ENCODE measurements at regions not wholly inside any gene's neighbourhood (a gene's known extent, or its start where the extent isn't known, plus 50 kb on each side); places are given as distances from the start of the nearest gene placed in this dataset.
"Not testable (repeated sequence)": the region's sequence is repeated elsewhere in the genome, so short reads cannot be mapped to it uniquely, and the experiment has no call there.

DNA sequence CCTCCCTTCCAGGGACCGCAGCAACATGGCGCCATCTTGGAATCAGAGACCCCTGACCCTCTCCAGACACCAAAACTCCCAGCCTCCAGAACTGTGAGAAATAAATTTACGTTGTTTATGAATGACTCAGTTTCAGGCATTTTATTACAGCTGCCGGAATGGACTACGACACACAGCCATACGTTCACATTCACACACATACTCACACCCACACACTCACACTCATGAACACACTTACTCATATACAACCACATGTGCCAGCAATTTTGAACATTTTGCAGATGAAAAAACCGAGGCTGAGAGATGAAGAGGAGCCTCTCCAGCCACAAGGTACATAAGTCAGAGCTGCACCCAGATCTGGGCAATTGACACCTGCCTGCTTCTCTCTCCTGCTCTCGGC lies 151.0 kb upstream of the RAB4A start:
- DNase-seq, result no peak

DNA sequence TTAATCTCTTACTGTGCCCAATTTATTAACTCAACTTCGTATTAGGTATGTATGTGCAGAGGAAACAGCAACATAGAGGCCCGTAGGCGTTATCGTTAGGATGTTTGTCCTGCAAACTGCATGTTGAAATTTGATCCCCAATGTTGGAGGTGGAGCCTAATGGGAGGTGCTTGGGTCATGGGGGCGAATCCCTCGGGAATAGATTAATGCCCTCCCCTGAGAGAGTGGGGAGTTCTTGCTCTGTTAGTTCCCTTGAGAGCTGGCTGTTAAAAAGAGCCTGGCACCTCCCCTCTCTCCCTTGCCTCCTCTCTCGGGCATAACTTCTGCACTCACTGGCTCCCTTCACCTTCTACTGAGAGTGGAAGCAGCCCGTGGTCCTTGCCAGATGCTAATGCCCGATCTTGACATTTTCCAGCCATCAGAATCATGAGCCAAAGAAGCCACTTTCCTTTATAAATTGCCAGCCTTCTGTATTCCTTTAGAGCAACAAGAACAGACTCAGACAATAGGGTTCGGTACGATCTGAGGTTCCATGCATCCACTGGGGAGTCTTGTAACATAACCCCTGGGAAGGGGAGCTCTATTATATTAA lies 149.0 kb upstream of the RAB4A start:
- DNase-seq, result no peak

DNA sequence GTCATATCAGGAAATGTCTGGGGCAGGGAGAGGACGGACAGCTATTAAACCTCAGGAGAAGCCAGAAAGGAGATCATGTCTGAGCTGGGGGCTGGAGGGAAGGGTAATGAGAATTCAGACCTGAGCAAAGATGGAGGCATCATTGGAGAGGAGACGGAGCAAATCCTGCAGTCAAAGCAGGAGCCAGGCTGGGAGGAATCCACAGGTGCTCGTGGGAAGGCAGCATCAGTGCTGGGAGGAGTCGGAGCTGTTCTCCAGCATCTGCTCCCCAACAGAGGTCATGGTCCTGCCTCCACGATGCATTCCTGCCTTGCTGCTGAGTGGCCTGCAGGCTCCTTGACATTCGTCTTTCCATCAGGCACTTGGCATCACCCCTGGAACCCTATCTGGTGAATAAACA lies 148.3 kb upstream of the RAB4A start:
- DNase-seq, result no peak

DNA sequence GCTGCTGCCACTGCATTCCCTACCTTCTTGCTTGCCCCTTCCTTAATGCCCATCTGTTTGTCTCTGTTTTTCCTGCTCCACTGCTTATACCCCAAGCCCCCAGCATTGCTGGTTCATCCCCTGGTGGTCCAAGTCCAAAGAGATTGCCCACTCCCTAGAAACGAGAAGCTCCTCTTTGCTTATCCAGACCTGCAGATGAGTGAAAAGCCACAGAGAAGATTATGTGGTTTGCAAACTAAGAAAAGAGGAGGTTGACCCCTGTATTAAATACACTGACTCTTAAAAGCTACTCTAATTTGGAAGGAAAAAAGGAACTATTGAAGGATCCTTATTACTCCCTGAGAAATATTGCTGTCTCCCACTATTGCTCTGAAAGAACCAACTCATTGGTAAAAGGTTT lies 146.8 kb upstream of the RAB4A start:
- no peak for DNase-seq

DNA sequence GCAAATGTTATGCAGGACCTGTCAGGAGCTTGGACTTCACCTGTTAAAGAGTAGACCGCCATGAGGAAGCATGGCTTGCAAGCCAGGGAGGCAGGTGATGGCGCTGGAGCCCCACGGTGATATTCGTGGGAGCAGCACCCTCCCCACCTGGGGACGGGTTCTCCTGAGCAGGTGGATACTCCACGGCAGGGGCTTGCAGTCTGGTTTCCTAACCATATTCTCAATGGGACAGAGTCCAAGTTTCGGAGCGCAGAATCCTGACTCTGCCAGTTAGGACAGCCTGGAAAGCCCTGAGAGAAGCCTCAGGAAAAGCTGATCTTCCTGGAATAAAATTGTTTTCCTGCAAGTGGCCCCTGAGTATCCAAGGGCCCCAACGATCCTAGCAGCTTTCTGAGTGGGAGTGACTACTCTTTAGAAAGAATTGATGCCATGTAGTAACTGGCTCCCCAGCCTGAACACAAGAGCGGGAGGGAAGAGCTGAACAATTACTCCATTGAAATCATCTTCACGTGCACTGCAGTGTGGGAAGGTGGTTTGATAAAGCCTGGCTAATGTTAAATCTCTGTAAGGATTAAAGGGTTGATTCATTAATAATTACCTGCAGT lies 146.3 kb upstream of the RAB4A start:
- no peak for DNase-seq

DNA sequence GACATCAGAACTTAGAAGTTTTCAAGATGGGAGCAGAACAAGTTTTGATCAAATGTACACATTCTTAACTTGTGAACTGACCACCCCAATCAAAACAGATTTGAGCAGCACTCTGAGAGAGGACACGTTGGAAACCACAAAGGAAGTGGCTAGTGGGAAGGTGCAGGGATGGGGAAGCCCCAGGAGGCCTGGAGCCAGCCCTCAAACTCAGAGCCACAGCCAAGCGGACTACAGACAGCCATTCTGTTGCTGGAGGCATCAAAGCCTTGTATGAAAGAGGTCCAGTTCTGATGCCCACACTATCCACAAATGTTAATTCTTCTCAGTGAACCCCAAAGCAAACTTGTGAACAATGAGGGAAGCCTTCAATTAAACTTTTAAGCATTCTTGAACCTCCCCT lies 143.6 kb upstream of the RAB4A start:
- no peak for DNase-seq

DNA sequence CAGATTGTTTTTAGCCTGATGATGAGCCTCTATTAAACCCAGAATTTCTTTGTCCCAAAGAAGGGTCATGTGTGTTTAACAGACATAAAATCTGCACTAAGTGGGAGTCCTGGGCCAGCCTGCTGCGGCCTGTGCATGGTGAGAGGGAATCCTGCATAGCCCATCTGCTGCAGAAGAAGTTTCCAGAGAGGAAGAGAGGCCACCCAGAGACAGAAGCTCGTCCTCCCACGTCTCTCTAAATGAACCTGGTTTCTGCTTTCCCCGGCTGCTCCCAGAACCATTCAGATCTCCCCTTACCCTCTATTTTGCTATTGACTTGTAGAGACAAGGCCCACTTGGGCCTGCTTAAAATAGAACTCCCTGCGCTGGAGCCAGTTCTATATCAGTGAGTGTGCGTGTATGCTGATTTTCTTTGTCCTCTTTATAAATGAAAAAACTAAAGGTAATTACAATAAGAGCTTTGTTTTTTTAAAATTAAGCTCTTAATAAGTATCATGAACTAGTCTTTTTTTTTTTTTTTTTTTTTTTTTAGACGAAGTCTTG lies 142.8 kb upstream of the RAB4A start:
- DNase-seq, result no peak

DNA sequence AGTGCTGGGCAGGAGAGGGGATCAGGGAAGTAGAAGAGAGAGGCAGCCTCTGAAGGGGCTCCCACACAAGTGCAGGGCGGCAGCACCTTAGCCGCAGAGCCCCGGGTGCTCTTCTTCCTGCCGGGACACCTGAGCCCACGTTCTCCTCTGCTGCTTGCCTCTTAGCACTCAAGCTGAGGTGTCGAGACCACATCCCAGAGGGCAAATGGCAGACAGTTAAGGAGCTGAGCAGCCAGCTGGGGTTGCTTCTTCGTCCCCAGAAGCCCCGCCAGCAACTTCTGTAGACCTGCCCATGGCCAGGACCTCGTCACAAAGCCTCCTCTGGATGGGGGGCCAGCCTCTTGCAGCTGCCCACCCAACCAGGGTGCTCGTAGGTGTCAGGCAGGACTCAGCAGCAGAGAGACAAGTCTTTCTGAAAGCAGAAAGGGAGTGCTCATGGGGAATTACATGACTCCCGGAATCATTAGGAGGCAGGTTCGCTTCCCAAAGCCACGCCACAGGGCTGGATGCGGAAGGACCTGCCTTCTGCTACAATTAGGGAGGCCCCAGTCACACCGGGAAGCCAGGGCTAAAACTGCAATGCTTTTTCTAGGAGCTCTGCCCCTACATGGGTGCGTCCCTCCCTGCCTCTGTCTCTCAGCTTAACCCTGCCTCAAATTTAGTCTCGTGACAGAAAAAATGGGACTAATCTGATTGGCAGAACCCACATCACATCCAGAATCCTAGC lies 141.4 kb upstream of the RAB4A start:
- peak; percentile 33 for DNase-seq

DNA sequence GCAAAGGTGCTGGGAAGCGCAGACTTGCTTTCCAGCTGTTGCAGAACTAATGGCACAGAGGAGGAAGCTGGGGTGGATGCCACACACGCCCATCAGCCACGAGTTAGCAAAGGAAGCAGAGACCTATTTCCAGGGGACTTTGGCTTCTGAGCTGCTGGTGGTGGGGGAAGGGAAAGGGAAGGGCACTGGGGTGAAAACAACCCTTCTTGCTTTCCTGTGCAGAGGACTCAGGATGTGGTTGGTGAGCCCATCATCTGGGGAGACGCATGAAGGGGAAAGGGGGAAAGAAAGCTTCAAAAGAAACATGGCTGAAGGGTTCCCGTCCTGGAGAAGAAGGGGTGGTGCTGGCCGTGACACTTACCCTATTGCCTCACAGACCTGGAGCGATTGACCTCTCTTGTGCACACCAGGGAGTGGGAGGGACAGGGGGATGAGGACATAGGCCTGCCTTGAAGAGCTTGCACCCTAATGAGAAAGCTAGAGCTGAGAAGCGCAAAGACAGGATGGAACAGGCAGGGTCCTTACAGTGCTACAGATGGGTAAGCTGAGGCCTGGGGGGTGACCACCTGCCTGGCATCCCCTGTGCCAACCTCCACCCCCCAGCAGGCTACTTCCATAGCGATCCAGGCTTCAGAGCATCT lies 140.8 kb upstream of the RAB4A start:
- no peak for DNase-seq

DNA sequence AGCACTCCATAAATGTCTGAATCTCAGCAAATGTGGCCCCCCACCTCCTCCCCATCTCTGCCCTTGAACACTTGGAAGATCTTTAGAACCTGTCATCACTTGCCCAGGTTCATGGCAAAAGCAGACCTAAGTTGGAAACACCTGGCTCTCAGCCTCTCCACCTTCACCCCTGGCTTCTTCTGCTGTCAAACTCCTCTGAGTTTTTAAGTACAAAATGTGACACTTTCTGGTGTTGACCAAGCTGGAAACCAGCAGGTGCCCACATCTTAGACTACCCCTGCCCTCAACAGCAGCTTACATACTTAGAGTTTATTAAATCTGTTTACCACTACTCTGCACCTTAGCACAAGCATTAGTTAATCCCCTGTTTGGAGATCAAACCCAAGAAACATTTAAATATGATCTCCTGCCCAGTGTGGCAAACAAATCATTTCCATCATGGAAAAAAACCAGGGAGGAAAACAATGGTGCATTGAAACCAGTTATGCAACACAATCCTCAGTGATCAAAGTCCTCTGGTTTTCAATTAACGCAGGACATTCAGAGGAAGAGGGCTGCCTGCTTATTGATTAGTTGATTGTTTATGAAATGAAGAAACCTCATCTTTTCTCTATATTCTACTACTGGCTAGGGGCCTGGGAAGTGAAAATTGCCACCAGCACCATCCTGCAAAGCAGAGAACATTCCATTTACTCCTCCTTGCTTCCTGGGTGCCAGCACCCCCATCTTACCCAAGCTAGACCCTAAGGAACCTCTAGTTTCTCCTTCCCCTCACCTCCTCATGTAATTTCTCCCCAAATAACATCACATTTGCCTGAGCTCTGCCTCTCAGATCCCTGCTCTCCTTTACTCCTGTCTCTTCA lies 139.4 kb upstream of the RAB4A start:
- DNase-seq, result no peak

DNA sequence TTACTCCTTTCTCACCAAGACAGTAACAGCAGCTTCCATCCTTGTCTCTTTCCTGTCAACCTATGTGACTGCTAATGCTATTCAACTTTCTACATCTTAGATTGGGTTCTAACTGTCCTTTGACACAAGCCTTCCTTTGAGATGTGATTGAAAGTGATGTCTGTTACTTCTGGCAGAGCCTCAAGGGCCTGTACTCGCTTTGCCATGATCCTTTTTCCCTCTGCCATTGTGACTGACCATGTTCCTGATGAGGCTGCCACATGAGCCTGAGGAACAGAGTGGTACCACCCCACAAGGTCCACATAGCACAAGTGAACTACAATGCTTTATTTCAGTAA lies 138.8 kb upstream of the RAB4A start:
- no peak for DNase-seq

DNA sequence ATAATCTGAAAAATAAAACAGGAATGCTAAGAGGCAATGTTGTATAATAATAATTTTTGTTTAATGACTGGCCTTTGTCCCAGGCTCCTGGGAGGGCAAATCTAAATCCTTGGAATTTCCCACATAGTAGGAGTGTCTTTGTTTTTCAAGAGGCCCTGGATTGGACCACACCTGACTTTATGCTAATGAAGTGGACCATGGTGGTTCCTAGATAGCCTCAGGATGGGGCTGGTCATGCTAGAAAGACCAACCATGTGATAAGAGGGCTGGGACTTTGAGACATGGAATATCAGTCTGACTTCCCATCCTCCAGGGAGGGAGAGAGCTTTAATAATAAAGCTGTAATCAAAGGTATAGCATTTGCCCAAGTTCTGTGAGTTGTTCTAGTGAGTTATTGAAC lies 138.2 kb upstream of the RAB4A start:
- no peak for DNase-seq

DNA sequence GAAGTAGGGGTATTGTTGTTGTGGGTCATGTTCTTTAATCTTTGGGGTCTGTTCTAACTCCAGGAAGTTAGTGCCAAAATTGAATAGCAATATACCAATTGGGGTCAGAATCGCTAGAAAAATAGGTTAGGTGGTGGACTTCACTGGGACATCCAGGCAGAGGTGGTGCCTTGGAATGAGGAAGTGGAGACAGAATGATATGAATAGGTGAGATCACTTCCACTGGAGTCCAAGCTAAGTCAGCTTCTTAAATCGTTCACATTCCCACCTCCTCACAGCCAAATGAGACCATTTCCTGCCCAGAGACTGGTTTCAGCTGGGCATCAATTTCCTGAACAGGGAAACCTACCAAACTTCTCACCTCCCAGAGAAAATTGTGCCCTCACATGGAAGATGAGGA lies 137.8 kb upstream of the RAB4A start:
- no peak for DNase-seq

DNA sequence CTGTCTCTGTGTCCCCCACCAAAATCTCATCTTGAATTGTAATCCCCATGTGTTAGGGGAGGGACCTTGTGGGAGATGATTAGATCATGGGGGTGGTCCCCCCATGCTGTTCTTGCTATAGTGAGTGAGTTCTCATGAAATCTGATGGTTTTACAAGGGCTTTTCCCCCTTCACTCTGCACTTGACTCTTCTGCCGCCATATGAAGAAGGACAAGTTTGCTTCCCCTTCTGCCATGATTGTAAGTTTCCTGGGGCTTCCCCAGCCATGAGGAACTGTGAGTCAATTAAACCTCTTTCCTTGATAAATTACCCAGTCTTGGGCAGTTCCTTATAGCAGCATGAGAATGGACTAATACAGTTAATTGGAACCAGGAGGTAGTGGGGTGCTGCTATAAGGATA lies 137.1 kb upstream of the RAB4A start:
- DNase-seq, result no peak

DNA sequence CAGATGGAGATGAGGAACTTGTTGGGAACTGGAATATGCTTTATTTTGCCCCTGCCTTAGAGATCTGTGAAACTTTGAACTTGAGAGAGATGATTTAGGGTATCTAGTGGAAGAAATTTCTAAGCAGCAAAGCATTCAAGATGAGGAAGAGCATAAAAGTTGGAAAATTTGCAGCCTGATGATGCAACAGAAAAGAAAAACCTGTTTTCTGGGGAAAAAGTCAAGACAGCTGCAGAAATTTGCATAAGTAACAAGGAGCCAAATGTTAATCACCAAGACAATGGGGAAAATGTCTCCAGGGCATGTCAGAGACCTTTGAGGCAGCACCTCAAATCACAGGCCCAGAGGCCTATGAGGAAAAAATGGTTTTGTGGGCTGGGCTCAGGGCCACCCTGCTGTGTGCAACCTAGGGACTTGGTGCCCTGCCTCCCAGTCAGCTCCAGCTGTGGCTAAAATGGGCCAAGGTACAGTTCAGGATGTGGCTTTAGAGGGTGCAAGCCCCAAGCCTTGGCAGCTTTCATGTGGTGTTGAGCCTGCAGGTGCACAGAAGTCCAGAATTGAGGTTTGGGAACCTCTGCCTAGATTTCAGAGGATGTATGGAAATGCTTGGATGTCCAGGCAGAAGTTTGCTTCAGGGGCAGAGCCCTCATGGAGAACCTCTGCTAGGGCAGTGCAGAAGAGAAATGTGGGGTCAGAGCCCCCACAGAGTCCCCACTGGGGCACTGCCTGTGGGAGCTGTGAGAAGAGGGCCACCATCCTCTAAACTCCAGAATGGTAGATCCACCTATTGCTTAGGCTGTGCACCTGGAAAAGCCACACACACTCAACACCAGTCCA lies 136.3 kb upstream of the RAB4A start:
- not testable (repeated sequence) for DNase-seq

DNA sequence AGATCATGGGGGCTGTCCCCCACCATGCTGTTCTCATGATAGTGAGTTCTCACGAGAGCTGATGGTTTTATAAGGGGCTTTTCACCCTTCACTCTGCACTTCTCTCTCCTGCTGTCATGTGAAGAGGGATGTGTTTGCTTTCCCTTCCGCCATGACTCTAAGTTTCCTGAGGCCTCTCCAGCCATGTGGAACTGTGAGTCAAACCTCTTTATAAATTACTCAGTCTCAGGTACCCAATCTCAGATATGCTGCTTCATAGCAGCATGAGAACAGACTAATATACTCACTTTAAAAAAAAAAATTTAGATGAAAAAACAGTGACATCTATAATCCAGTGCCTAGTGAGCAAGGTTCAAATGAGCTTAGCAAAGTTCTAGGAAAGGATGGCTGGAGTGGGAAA lies 135.1 kb upstream of the RAB4A start:
- no peak for DNase-seq

DNA sequence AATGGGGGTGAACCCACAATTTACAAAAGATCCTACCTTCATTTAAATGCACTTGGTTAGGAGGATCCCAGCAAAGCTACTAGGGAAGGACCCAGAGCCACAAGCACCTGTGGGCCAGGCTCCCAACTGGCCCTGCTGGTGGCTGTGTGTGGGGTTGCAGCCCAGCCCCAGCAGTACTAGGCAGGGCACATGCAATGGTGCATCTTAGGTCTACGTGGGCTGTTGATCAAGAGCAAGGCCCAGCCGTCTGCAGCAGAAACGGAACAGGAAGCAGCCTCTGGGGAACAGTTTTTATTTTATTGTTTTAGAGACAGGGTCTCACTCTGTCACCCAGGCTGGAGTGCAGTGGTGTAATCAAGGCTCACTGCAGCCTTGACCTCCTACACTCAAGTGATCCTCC lies 134.1 kb upstream of the RAB4A start:
- DNase-seq, result no peak

DNA sequence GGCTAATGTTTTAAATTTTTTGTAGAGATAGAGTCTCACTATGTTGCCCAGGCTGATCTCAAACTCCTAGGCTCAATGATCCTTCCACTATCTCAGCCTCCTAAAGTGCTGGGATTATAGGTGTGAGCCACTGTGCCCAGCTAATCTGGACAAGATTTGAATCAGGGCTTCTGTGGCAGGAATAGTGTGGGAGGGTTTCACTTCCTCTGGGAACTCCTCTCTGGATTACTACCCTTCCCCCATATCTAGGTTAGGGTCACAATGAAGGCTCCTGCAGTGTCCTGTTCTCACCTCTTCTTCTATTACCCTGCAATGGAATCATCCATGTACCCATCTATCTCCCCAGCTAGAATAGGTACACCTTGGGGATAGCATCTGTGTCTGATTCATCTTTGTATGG lies 133.6 kb upstream of the RAB4A start:
- DNase-seq, result no peak

DNA sequence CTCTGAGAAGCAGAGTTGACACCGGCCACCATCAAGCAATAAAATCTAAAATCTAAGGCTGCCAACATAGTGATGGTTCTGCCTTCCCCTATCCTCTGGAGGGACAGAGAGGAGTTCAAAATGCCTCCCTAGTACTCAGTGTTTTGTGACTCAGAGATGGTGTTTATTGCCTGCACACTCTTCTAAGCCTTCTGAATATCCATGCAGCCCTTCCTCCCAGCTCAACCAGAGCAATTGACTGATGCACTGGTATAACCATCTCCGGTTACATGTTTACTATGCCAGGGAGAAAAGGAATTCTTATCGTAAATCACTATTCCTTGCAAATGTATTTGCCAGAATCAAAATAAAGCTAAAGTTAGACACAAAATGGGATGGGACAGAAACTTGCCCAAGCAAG lies 132.9 kb upstream of the RAB4A start:
- no peak for DNase-seq

DNA sequence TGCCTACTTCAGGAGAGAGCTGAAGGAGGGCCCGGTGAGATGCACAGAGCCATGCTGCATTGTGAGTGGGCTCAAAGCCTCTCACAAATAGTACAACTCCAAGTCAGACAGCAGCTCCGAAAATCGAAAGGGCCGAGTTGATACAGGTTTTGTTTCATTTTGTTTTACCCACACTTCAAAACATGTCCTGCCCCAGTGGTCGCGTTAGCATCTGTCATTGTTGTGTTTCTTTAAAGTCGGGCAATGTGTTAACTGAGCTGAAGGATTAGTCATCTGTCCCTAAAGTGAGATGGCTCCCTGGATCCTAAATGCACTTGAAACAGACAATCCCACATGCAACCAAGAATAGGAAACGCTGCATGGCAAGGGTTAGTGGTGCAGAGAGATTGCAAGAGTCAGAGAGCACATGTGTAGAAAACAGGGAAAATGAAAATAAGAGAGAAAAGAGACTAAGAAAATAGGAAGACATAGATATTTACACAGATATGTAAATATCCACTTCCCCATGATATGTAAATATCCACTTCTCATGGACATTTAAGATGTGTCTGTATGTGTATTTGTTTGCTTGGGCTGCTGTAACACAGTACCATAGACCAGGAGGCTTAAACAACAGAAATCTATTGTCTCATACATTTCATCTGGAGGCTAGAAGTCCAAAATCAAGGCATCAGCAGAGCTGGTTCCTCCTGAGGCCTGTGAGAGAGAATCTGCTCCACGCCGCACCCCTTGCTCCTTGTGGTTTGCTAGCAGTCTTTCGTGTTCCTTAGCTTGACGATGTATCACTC lies 131.4 kb upstream of the RAB4A start:
- no peak for DNase-seq

DNA sequence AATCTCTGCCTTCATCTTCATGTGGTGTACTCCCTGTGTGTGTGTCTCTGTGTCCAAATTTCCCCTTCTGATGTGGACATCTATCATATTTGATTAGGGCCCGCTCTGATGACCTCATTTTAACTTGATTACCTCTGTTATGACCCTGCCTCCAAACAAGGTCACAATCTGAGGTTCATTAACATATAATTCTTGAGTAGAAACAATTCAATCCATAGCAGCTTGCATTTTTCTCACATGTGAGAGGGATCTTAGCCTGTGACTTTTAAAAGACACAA lies 130.9 kb upstream of the RAB4A start:
- no peak for DNase-seq
